Osteoblast (primary cell): ENCODE measurements at regions not wholly inside any gene's neighbourhood (a gene's known extent, or its start where the extent isn't known, plus 50 kb on each side); places are given as distances from the start of the nearest gene placed in this dataset.

Experiments used
- DNase-seq: peaks from one replicate; pipeline ENCODE4 v3.0.0; 2011; ENCODE audit warnings: low spot score, mixed read lengths; ENCODE audit not compliant: insufficient read length; ENCODE audit errors: missing footprints
- H2AFZ ChIP-seq: 2 replicates; pipeline ENCODE4 v1.6.0; 2011; ENCODE audit warnings: mild to moderate bottlenecking, low read length
- H3K27ac ChIP-seq: 2 replicates; pipeline ENCODE4 v1.5.1; 2011; ENCODE audit warnings: mild to moderate bottlenecking, low read depth, low read length, moderate library complexity
- H3K27me3 ChIP-seq: 2 replicates; pipeline ENCODE4 v1.6.0; 2012; ENCODE audit warnings: mild to moderate bottlenecking, control low read depth, inconsistent platforms, low read length, moderate library complexity; ENCODE audit not compliant: insufficient read depth
- H3K36me3 ChIP-seq: 2 replicates; pipeline ENCODE4 v1.5.1; 2011; ENCODE audit warnings: mild to moderate bottlenecking, low read length, control low read depth, moderate library complexity; ENCODE audit not compliant: insufficient read depth
- H3K4me1 ChIP-seq: 2 replicates; pipeline ENCODE4 v1.5.1; 2011; ENCODE audit warnings: mild to moderate bottlenecking, low read length, control low read depth, moderate library complexity; ENCODE audit not compliant: insufficient read depth
- H3K4me2 ChIP-seq: 2 replicates; pipeline ENCODE4 v1.6.0; 2011; ENCODE audit warnings: mild to moderate bottlenecking, low read length; ENCODE audit not compliant: insufficient read depth
- H3K4me3 ChIP-seq: fragments of 200-600 bp; sonication (generic); 3 replicates; pipeline ENCODE4 v1.5.1; 2012; ENCODE audit warnings: mild to moderate bottlenecking, low read length, inconsistent platforms; ENCODE audit not compliant: insufficient read depth
- H3K79me2 ChIP-seq: 2 replicates; pipeline ENCODE4 v1.6.0; 2012; ENCODE audit warnings: mild to moderate bottlenecking, low read length, control low read depth, inconsistent platforms; ENCODE audit not compliant: insufficient read depth
- H3K9me3 ChIP-seq: 2 replicates; pipeline ENCODE4 v1.5.1; 2011; ENCODE audit warnings: low read depth, low read length, control low read depth
- H4K20me1 ChIP-seq: 2 replicates; pipeline ENCODE4 v1.6.0; 2012; ENCODE audit warnings: mild to moderate bottlenecking, low read length, control low read depth; ENCODE audit not compliant: insufficient read depth
- CTCF ChIP-seq: IDR thresholded peaks from 2 replicates; pipeline ENCODE4 v1.5.1; 2011; ENCODE audit warnings: mild to moderate bottlenecking, low read depth, low read length, moderate library complexity; ENCODE audit errors: extremely low read depth

GRCh38 chr6:103979308-103979707, 880.4 kb downstream of the HACE1 start:
- no peaks in the 10 kb centered on the region for H3K4me1 ChIP-seq
- H3K4me2 ChIP-seq: no peak overlapping the region
- no peaks in the 10 kb centered on the region for H3K9me3 ChIP-seq
- DNase-seq: no peak
- no peaks in the 10 kb centered on the region for H3K79me2 ChIP-seq
- no peak for TF ChIP-seq CTCF
- no peak overlapping the region for H3K27ac ChIP-seq
- no peak overlapping the region for H2AFZ ChIP-seq
- no peaks in the 10 kb centered on the region for H3K27me3 ChIP-seq
- H4K20me1 ChIP-seq: no peaks in the 10 kb centered on the region
- no peak overlapping the region for H3K4me3 ChIP-seq
- H3K36me3 ChIP-seq: no peaks in the 10 kb centered on the region

- H3K79me2 ChIP-seq: no peaks in the 10 kb centered on the region
- no peak for TF ChIP-seq CTCF
- no peak overlapping the region for H3K27ac ChIP-seq
- no peak for DNase-seq
- no peak overlapping the region for H3K4me3 ChIP-seq
- no peaks in the 10 kb centered on the region for H3K27me3 ChIP-seq
- H2AFZ ChIP-seq: no peak overlapping the region
- H3K9me3 ChIP-seq: no peaks in the 10 kb centered on the region
- H3K36me3 ChIP-seq: no peaks in the 10 kb centered on the region
- H3K4me2 ChIP-seq: no peak overlapping the region
- no peaks in the 10 kb centered on the region for H4K20me1 ChIP-seq
- H3K4me1 ChIP-seq: no peaks in the 10 kb centered on the region
These were observed 922.3 kb downstream of the HACE1 start for GRCh38 chr6:103937389-103937788.

- Histone ChIP-seq H3K79me2 (no peaks in the 10 kb centered on the region), H3K27me3 (no peaks in the 10 kb centered on the region), H3K9me3 (no peaks in the 10 kb centered on the region), H3K27ac (no peak overlapping the region), H3K36me3 (no peaks in the 10 kb centered on the region), H2AFZ (no peak overlapping the region), H3K4me3 (no peak overlapping the region), H3K4me1 (no peaks in the 10 kb centered on the region), H4K20me1 (no peaks in the 10 kb centered on the region), H3K4me2 (no peak overlapping the region)
- TF ChIP-seq CTCF: no peak
- DNase-seq: no peak
These were observed 934.4 kb downstream of the HACE1 start for GRCh38 chr6:103925317-103925716.

- Histone ChIP-seq H3K4me1 (no peaks in the 10 kb centered on the region), H3K4me2 (no peak overlapping the region), H3K9me3 (peaks cover 2% of the 10 kb centered on the region), H3K27me3 (no peaks in the 10 kb centered on the region), H3K36me3 (no peaks in the 10 kb centered on the region), H2AFZ (no peak overlapping the region), H4K20me1 (no peaks in the 10 kb centered on the region), H3K4me3 (no peak overlapping the region), H3K79me2 (no peaks in the 10 kb centered on the region), H3K27ac (no peak overlapping the region)
- TF ChIP-seq CTCF: no peak
- DNase-seq: no peak
These were observed 949.7 kb downstream of the HACE1 start for GRCh38 chr6:103910018-103910417.
